Uterus (tissue), 3 donors: ENCODE measurements at regions not wholly inside any gene's neighbourhood (a gene's known extent, or its start where the extent isn't known, plus 50 kb on each side); places are given as distances from the start of the nearest gene placed in this dataset.

Experiments used
- DNase-seq, 2 donors: peaks; one replicate each; pipeline ENCODE4 v3.0.0-alpha.2; 2019 to 2020
- H3K27ac ChIP-seq, 2 donors: fragments of 200-600 bp; sonication (generic); 1 replicate in 1 of 2; 2 replicates in 1 of 2; pipeline ENCODE4 v1.5.1; 2016 to 2018
- H3K27me3 ChIP-seq, 2 donors: fragments of 200-600 bp; sonication (generic); one replicate each; pipeline ENCODE4 v1.5.1; 2018 to 2019; ENCODE audit warnings: control low read depth in 1 of 2
- H3K36me3 ChIP-seq, 2 donors: fragments of 200-600 bp; sonication (generic); one replicate each; pipeline ENCODE4 v1.5.1; 2019; ENCODE audit warnings: control low read depth in 1 of 2
- H3K4me1 ChIP-seq, 2 donors: fragments of 200-600 bp; sonication (generic); one replicate each; pipeline ENCODE4 v1.5.1; 2018 to 2019; ENCODE audit warnings: control low read depth in 1 of 2
- H3K4me3 ChIP-seq, 2 donors: fragments of 200-600 bp; sonication (generic); 1 replicate in 1 of 2; 2 replicates in 1 of 2; pipeline ENCODE4 v1.5.1; 2018 to 2019; ENCODE audit warnings: mild to moderate bottlenecking in 1 of 2
- H3K9me3 ChIP-seq, 2 donors: fragments of 200-600 bp; sonication (generic); one replicate each; pipeline ENCODE4 v1.5.1; 2019; ENCODE audit warnings: control low read depth in 1 of 2
- POLR2A ChIP-seq, 2 donors: fragments of 450-650 bp; IDR thresholded peaks; one replicate each; pipeline ENCODE4 v1.6.1; 2016; ENCODE audit warnings: antibody characterized with exemption in 2 of 2, mild to moderate bottlenecking in 1 of 2, moderate library complexity in 1 of 2
- intact Hi-C: fragments of 100-400 bp; cut with DNase I; formaldehyde crosslinking; loops from one replicate; pipeline ENCODE4 v1.15.1; 2023; ENCODE audit warnings: low total_unique reads
- TF ChIP-seq, protein P1 (sequence below), 4 experiments: fragments of 200-600 bp in 2 of 4; fragments of 450-650 bp in 2 of 4; sonication (generic) in 2 of 4; IDR thresholded peaks; one replicate each; pipeline ENCODE4 v1.5.1; 2016 to 2019; ENCODE audit warnings: antibody characterized with exemption in 4 of 4, mild to moderate bottlenecking in 2 of 4, moderate library complexity in 1 of 4
- donor health status: DM: yes; HTN: yes; CAD: no.

DNA sequence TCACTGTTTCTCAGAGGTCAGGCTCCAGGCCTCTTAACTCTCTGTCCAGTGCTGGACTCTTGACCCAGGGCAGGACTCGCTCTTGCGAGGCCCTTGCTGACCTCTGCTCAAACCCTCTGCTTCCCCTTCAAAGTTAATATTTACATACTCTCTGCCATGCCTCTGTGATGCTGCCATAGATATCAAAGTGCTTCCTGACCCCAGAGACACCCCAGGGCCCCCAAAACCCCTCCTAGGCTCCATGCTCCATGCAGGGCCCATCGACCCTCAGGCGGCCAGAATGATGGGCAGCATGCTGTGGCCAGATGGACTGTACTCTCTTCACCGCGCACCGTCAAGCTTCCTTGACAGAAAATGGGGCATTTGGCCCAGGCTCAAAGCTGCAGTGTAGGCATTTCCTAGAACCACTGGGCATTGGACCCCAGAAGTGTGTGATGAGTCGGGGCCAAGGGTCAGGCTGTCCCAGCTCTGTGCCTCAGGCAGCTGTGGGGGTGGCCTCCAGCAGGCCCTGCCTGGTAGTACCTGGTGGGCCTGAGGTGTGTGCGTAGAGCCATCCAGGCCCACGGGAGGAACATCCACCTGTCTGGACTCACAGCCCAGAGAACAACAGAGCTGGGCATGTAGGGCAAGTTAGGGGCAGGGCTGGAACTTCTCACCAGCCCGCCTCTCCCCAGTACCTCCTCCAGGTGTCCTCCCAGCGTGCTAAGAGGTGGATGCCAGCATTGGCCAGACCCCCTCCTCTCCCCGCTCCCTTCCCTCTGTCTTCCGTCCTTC lies 142.8 kb downstream of the VEGFA start:
- H3K36me3 ChIP-seq: no peaks in the 10 kb centered on the region
- intact Hi-C loops: no loop called here
- no peak for DNase-seq
- TF ChIP-seq, protein P1, sequence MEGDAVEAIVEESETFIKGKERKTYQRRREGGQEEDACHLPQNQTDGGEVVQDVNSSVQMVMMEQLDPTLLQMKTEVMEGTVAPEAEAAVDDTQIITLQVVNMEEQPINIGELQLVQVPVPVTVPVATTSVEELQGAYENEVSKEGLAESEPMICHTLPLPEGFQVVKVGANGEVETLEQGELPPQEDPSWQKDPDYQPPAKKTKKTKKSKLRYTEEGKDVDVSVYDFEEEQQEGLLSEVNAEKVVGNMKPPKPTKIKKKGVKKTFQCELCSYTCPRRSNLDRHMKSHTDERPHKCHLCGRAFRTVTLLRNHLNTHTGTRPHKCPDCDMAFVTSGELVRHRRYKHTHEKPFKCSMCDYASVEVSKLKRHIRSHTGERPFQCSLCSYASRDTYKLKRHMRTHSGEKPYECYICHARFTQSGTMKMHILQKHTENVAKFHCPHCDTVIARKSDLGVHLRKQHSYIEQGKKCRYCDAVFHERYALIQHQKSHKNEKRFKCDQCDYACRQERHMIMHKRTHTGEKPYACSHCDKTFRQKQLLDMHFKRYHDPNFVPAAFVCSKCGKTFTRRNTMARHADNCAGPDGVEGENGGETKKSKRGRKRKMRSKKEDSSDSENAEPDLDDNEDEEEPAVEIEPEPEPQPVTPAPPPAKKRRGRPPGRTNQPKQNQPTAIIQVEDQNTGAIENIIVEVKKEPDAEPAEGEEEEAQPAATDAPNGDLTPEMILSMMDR (IDR thresholded peaks at IDR 0.05): no peak
- TF ChIP-seq POLR2A (IDR thresholded peaks at IDR 0.05): no peak
- no peaks in the 10 kb centered on the region for H3K4me1 ChIP-seq
- no peaks in the 10 kb centered on the region for H3K27me3 ChIP-seq
- no peaks in the 10 kb centered on the region for H3K9me3 ChIP-seq
- no peak overlapping the region for H3K27ac ChIP-seq
- H3K4me3 ChIP-seq: no peak overlapping the region

- Histone ChIP-seq H3K36me3 (no peaks in the 10 kb centered on the region), H3K4me3 (no peak overlapping the region), H3K27me3 (no peaks in the 10 kb centered on the region), H3K9me3 (no peaks in the 10 kb centered on the region), H3K27ac (no peak overlapping the region), H3K4me1 (no peaks in the 10 kb centered on the region)
- no peak for TF ChIP-seq POLR2A (IDR thresholded peaks at IDR 0.05)
- TF ChIP-seq, protein P1 (IDR thresholded peaks at IDR 0.05): no peak
- intact Hi-C loops: no loop called here
- no peak for DNase-seq
Measured at GRCh38 chr6:43912116-43912577, 142.1 kb downstream of the VEGFA start.

DNA sequence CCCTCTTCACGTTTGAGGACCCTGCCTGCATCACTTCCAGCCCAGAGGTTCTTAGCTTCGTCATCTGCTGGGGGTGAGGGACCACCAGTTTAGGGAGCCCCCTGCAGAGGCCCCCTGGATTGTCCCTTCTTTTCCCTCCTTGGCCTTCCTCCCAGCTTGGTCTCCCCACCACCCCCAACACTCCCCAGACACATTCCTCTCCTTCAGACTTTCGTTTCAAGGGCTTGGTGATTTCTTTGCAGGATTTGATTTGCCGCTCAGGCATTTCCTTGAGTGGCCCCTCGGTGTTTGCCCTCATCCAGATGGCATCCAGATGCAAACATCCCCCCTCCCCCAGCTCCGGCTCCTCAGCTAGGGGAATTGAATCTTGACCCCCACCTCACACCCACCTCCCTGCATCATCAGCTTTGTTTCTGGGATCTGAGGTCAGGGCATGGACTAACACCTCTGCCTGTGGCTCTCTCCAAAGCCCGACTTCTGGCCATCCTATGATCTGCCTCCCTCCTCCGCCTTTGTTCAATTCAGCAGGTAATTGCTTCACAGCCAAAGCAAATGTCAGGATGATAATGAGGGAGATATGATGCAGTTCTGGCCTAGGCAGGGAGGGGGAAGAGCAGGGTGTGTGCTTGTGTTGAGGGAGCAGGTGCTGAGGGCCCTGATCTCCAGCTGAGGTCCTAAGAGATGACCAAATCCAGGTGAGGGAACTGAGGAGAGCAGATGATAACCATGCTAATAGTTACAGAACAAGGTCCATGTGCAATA lies 141.5 kb downstream of the VEGFA start:
- TF ChIP-seq POLR2A (IDR thresholded peaks at IDR 0.05): no peak
- TF ChIP-seq, protein P1 (IDR thresholded peaks at IDR 0.05): no peak
- DNase-seq: no peak

DNA sequence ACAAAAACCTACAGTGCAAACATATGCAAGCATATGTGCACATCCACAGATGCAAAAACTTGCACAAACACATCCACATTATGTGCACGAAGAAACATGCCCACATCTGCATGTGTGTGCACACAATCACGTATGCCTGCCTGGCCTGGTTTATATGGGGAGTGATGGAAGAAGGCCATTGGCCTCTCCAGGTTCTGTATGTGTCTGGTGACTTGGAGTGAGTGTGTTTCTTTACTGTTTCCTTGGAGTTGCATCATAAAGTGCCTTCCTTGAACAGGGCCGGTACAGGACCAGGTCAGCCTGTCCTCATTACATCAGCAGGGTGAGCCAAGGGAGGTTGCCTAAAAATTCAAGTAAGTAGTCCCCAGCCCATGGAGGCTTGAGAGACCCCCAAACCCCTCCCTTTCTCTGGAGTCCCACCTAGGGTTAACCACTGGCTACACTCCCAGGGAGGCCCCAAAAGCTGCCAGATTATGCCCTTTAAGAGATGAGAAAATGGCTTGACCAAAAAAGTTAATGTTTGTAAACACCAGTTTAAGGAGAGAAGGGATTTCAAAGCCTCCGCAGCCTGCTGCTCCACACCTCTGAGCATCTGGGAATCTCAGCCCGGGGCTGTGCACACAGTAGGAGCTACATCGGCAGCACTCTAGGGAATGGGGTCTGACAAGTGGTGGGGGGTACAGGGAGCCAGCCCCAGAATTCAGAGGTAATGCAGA lies 140.8 kb downstream of the VEGFA start:
- H3K27ac ChIP-seq: peak overlapping the region in 1 of 2 donors; percentile 35

More for the DNA sequence above, 141.5 kb downstream of the VEGFA start:
- H3K27me3 ChIP-seq: no peaks in the 10 kb centered on the region
- H3K4me1 ChIP-seq: no peaks in the 10 kb centered on the region
- no peaks in the 10 kb centered on the region for H3K36me3 ChIP-seq
- peak overlapping the region in 1 of 2 donors; percentile 35 for H3K27ac ChIP-seq
- intact Hi-C loops: no loop called here
- H3K4me3 ChIP-seq: no peak overlapping the region
- H3K9me3 ChIP-seq: no peaks in the 10 kb centered on the region

More for the DNA sequence above, 140.8 kb downstream of the VEGFA start:
- no peaks in the 10 kb centered on the region for H3K36me3 ChIP-seq
- DNase-seq: peak; percentile 40 to 56
- TF ChIP-seq, protein P1 (IDR thresholded peaks at IDR 0.05): no peak
- TF ChIP-seq POLR2A (IDR thresholded peaks at IDR 0.05): no peak
- H3K4me3 ChIP-seq: no peak overlapping the region
- H3K4me1 ChIP-seq: no peaks in the 10 kb centered on the region
- H3K9me3 ChIP-seq: no peaks in the 10 kb centered on the region
- H3K27me3 ChIP-seq: no peaks in the 10 kb centered on the region
- intact Hi-C loops: no loop called here
